ENCODE measurements at regions not wholly inside any gene's neighbourhood (a gene's known extent, or its start where the extent isn't known, plus 50 kb on each side); places are given as distances from the start of the nearest gene placed in this dataset.
A peak's percentile ranks its signal among the peaks of the same experiment; 100 is the strongest.

GRCh38 chr1:184141361-184141880 is 89.9 kb downstream of the TSEN15 start:
- peaks cover 0 to 7% (median 3%) of the 10 kb centered on the region in 7 donors for H3K9me3 Mint-ChIP-seq
- peaks cover 6% of the 10 kb centered on the region for H3K27me3 Mint-ChIP-seq
- no peak overlapping the region for H3K4me3 ChIP-seq (ENCODE audit: low read depth, low read length)
- no peak overlapping the region for H3K27ac ChIP-seq (ENCODE audit: insufficient read depth, low read length, poor library complexity, severe bottlenecking)
- H3K4me1 ChIP-seq (ENCODE audit: control insufficient read depth, insufficient read depth, low read length, poor library complexity, severe bottlenecking): no peaks in the 10 kb centered on the region
- H3K9me3 ChIP-seq (ENCODE audit: control insufficient read depth in 2 of 2, low read length in 2 of 2): no peaks in the 10 kb centered on the region
- no peak for DNase-seq
- no peak for ATAC-seq (ENCODE audit: low read depth in 2 of 2)
- no peak overlapping the region for H3K27ac Mint-ChIP-seq
- H3K27me3 ChIP-seq (ENCODE audit: control insufficient read depth, insufficient read depth, low read length): peaks cover 2% of the 10 kb centered on the region
- no peaks in the 10 kb centered on the region for H3K36me3 ChIP-seq (ENCODE audit: control insufficient read depth, insufficient read depth, low read length)
- no peaks in the 10 kb centered on the region for H3K4me1 Mint-ChIP-seq
- no peak overlapping the region for H3K4me3 Mint-ChIP-seq
- H3K36me3 Mint-ChIP-seq: no peaks in the 10 kb centered on the region

- Histone ChIP-seq H3K27ac (ENCODE audit: insufficient read depth, low read length, poor library complexity, severe bottlenecking) (no peak overlapping the region), H3K9me3 (ENCODE audit: control insufficient read depth in 2 of 2, low read length in 2 of 2) (no peaks in the 10 kb centered on the region), H3K36me3 (ENCODE audit: control insufficient read depth, insufficient read depth, low read length) (no peaks in the 10 kb centered on the region), H3K4me3 (ENCODE audit: low read depth, low read length) (no peak overlapping the region), H3K4me1 (ENCODE audit: control insufficient read depth, insufficient read depth, low read length, poor library complexity, severe bottlenecking) (no peaks in the 10 kb centered on the region), H3K27me3 (ENCODE audit: control insufficient read depth, insufficient read depth, low read length) (peaks cover 2% of the 10 kb centered on the region)
- no peaks in the 10 kb centered on the region for H3K4me1 Mint-ChIP-seq
- ATAC-seq (ENCODE audit: low read depth in 2 of 2) (no peak), DNase-seq (no peak)
- H3K4me3 Mint-ChIP-seq: no peak overlapping the region
- no peaks in the 10 kb centered on the region for H3K9me3 Mint-ChIP-seq
- peaks cover 16% of the 10 kb centered on the region for H3K27me3 Mint-ChIP-seq
- no peak overlapping the region for H3K27ac Mint-ChIP-seq
- H3K36me3 Mint-ChIP-seq: no peaks in the 10 kb centered on the region
Observed at GRCh38 chr1:184143449-184143848, 91.9 kb downstream of the TSEN15 start.

- DNase-seq (no peak), ATAC-seq (ENCODE audit: low read depth in 2 of 2) (no peak)
- Mint-ChIP-seq H3K4me1 (no peaks in the 10 kb centered on the region), H3K27me3 (peaks cover 16% of the 10 kb centered on the region), H3K36me3 (no peaks in the 10 kb centered on the region), H3K4me3 (no peak overlapping the region), H3K9me3 (no peaks in the 10 kb centered on the region), H3K27ac (no peak overlapping the region)
- no peaks in the 10 kb centered on the region for H3K4me1 ChIP-seq (ENCODE audit: control insufficient read depth, insufficient read depth, low read length, poor library complexity, severe bottlenecking)
- H3K4me3 ChIP-seq (ENCODE audit: low read depth, low read length): no peak overlapping the region
- no peaks in the 10 kb centered on the region for H3K36me3 ChIP-seq (ENCODE audit: control insufficient read depth, insufficient read depth, low read length)
- H3K27ac ChIP-seq (ENCODE audit: insufficient read depth, low read length, poor library complexity, severe bottlenecking): no peak overlapping the region
- H3K27me3 ChIP-seq (ENCODE audit: control insufficient read depth, insufficient read depth, low read length): peaks cover 2% of the 10 kb centered on the region
- H3K9me3 ChIP-seq (ENCODE audit: control insufficient read depth in 2 of 2, low read length in 2 of 2): no peaks in the 10 kb centered on the region
Observed at GRCh38 chr1:184145083-184145482, 93.6 kb downstream of the TSEN15 start.

- Histone ChIP-seq H3K27ac (ENCODE audit: insufficient read depth, low read length, poor library complexity, severe bottlenecking) (no peak overlapping the region), H3K27me3 (ENCODE audit: control insufficient read depth, insufficient read depth, low read length) (peaks cover 2% of the 10 kb centered on the region), H3K9me3 (ENCODE audit: control insufficient read depth in 2 of 2, low read length in 2 of 2) (no peaks in the 10 kb centered on the region), H3K4me3 (ENCODE audit: low read depth, low read length) (no peak overlapping the region), H3K4me1 (ENCODE audit: control insufficient read depth, insufficient read depth, low read length, poor library complexity, severe bottlenecking) (no peaks in the 10 kb centered on the region), H3K36me3 (ENCODE audit: control insufficient read depth, insufficient read depth, low read length) (no peaks in the 10 kb centered on the region)
- Mint-ChIP-seq H3K4me3 (no peak overlapping the region), H3K27ac (no peak overlapping the region), H3K27me3 (peaks cover 17% of the 10 kb centered on the region), H3K4me1 (no peaks in the 10 kb centered on the region), H3K9me3 (no peaks in the 10 kb centered on the region), H3K36me3 (no peaks in the 10 kb centered on the region)
- ATAC-seq (ENCODE audit: low read depth in 2 of 2) (no peak), DNase-seq (no peak)
Observed at GRCh38 chr1:184146202-184146601, 94.7 kb downstream of the TSEN15 start.

- H3K9me3 Mint-ChIP-seq: peaks cover 0 to 3% (median 0%) of the 10 kb centered on the region in 7 donors
- H3K27me3 Mint-ChIP-seq: peaks cover 29% of the 10 kb centered on the region
- H3K9me3 ChIP-seq (ENCODE audit: control insufficient read depth in 2 of 2, low read length in 2 of 2): no peaks in the 10 kb centered on the region
- no peak overlapping the region for H3K27ac Mint-ChIP-seq
- no peaks in the 10 kb centered on the region for H3K27me3 ChIP-seq (ENCODE audit: control insufficient read depth, insufficient read depth, low read length)
- H3K27ac ChIP-seq (ENCODE audit: insufficient read depth, low read length, poor library complexity, severe bottlenecking): no peak overlapping the region
- no peak overlapping the region for H3K4me3 ChIP-seq (ENCODE audit: low read depth, low read length)
- DNase-seq (no peak), ATAC-seq (ENCODE audit: low read depth in 2 of 2) (no peak)
- H3K36me3 ChIP-seq (ENCODE audit: control insufficient read depth, insufficient read depth, low read length): no peaks in the 10 kb centered on the region
- no peaks in the 10 kb centered on the region for H3K36me3 Mint-ChIP-seq
- no peaks in the 10 kb centered on the region for H3K4me1 ChIP-seq (ENCODE audit: control insufficient read depth, insufficient read depth, low read length, poor library complexity, severe bottlenecking)
- H3K4me3 Mint-ChIP-seq: no peak overlapping the region
- H3K4me1 Mint-ChIP-seq: peaks cover 0 to 10% (median under 1%) of the 10 kb centered on the region in 4 donors
Observed at GRCh38 chr1:184150776-184151531, 99.4 kb downstream of the TSEN15 start.

- H3K36me3 Mint-ChIP-seq: no peaks in the 10 kb centered on the region
- peaks cover 0 to 10% (median under 1%) of the 10 kb centered on the region in 4 donors for H3K4me1 Mint-ChIP-seq
- H3K9me3 Mint-ChIP-seq: peaks cover 0 to 3% (median 0%) of the 10 kb centered on the region in 7 donors
- no peak for DNase-seq
- H3K4me3 Mint-ChIP-seq: peak overlapping the region in 1 of 4 donors; percentile 37
- no peak overlapping the region for H3K27ac ChIP-seq (ENCODE audit: insufficient read depth, low read length, poor library complexity, severe bottlenecking)
- ATAC-seq (ENCODE audit: low read depth in 2 of 2): no peak
- peaks cover 28% of the 10 kb centered on the region for H3K27me3 Mint-ChIP-seq
- no peak overlapping the region for H3K27ac Mint-ChIP-seq
- no peak overlapping the region for H3K4me3 ChIP-seq (ENCODE audit: low read depth, low read length)
- H3K36me3 ChIP-seq (ENCODE audit: control insufficient read depth, insufficient read depth, low read length): no peaks in the 10 kb centered on the region
- no peaks in the 10 kb centered on the region for H3K9me3 ChIP-seq (ENCODE audit: control insufficient read depth in 2 of 2, low read length in 2 of 2)
- no peaks in the 10 kb centered on the region for H3K27me3 ChIP-seq (ENCODE audit: control insufficient read depth, insufficient read depth, low read length)
- H3K4me1 ChIP-seq (ENCODE audit: control insufficient read depth, insufficient read depth, low read length, poor library complexity, severe bottlenecking): no peaks in the 10 kb centered on the region
Observed at GRCh38 chr1:184152434-184152898, 100.9 kb downstream of the TSEN15 start.

GRCh38 chr1:184152974-184153373 is 101.4 kb downstream of the TSEN15 start:
- Histone ChIP-seq H3K9me3 (ENCODE audit: control insufficient read depth in 2 of 2, low read length in 2 of 2) (no peaks in the 10 kb centered on the region), H3K4me1 (ENCODE audit: control insufficient read depth, insufficient read depth, low read length, poor library complexity, severe bottlenecking) (no peaks in the 10 kb centered on the region), H3K36me3 (ENCODE audit: control insufficient read depth, insufficient read depth, low read length) (no peaks in the 10 kb centered on the region), H3K27ac (ENCODE audit: insufficient read depth, low read length, poor library complexity, severe bottlenecking) (no peak overlapping the region), H3K4me3 (ENCODE audit: low read depth, low read length) (no peak overlapping the region), H3K27me3 (ENCODE audit: control insufficient read depth, insufficient read depth, low read length) (no peaks in the 10 kb centered on the region)
- Mint-ChIP-seq H3K4me1 (peaks cover 0 to 10% (median under 1%) of the 10 kb centered on the region in 4 donors), H3K4me3 (peak overlapping the region in 1 of 4 donors; percentile 37), H3K9me3 (peaks cover 0 to 3% (median 0%) of the 10 kb centered on the region in 7 donors), H3K27ac (peak overlapping the region in 1 of 3 donors; percentile 46), H3K36me3 (no peaks in the 10 kb centered on the region), H3K27me3 (peaks cover 23% of the 10 kb centered on the region)
- DNase-seq (no peak), ATAC-seq (ENCODE audit: low read depth in 2 of 2) (no peak)

- H3K27ac Mint-ChIP-seq: no peak overlapping the region
- H3K27me3 ChIP-seq (ENCODE audit: control insufficient read depth, insufficient read depth, low read length): no peaks in the 10 kb centered on the region
- DNase-seq (no peak), ATAC-seq (ENCODE audit: low read depth in 2 of 2) (no peak)
- peaks cover 0 to 10% (median under 1%) of the 10 kb centered on the region in 4 donors for H3K4me1 Mint-ChIP-seq
- H3K4me3 Mint-ChIP-seq: no peak overlapping the region
- H3K36me3 Mint-ChIP-seq: no peaks in the 10 kb centered on the region
- H3K4me1 ChIP-seq (ENCODE audit: control insufficient read depth, insufficient read depth, low read length, poor library complexity, severe bottlenecking): no peaks in the 10 kb centered on the region
- no peaks in the 10 kb centered on the region for H3K9me3 ChIP-seq (ENCODE audit: control insufficient read depth in 2 of 2, low read length in 2 of 2)
- no peak overlapping the region for H3K27ac ChIP-seq (ENCODE audit: insufficient read depth, low read length, poor library complexity, severe bottlenecking)
- H3K4me3 ChIP-seq (ENCODE audit: low read depth, low read length): no peak overlapping the region
- H3K27me3 Mint-ChIP-seq: peaks cover 18% of the 10 kb centered on the region
- H3K36me3 ChIP-seq (ENCODE audit: control insufficient read depth, insufficient read depth, low read length): no peaks in the 10 kb centered on the region
- H3K9me3 Mint-ChIP-seq: peaks cover 0 to 3% (median 0%) of the 10 kb centered on the region in 7 donors
Observed at GRCh38 chr1:184153731-184154130, 102.2 kb downstream of the TSEN15 start.
